HG02571 (cell line): ENCODE measurements at regions not wholly inside any gene's neighbourhood (a gene's known extent, or its start where the extent isn't known, plus 50 kb on each side); places are given as distances from the start of the nearest gene placed in this dataset.
"Not testable (repeated sequence)": the region's sequence is repeated elsewhere in the genome, so short reads cannot be mapped to it uniquely, and the experiment has no call there.

Source experiments
- ATAC-seq: cut with Tn5 transposase; IDR thresholded peaks from one replicate; pipeline ENCODE4 v1.9.1; 2021; ENCODE audit warnings: mild to moderate bottlenecking, moderate library complexity; ENCODE audit not compliant: unreplicated experiment

DNA sequence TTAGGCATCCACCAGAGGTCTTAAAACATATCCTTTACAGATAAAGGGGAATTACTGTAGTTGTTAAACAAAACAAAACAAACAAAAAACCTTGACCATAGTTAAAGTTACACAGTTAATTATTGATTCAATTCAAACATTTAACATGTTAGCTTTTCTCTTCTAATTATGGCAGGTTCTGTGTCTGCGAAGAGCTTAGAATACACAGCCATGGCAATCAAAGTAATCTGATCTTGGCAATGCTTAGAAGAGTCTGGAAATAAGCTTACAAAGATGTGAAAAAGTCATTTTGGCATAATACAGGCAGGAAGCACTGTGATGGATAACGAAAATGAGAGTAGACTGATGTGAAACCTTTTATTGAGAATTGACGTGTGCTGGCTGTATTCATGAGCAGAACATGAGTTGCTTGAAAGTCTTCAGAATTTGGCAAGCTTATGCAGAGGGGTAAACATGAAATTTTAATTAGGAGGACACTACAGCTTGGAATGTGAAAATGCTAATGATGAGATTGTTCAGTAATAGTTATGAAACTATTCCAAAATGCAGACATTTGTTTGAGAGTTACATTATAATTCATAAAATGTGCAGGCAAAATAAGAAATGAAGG, 629.6 kb downstream of the FSCB start:
- no peak for ATAC-seq

DNA sequence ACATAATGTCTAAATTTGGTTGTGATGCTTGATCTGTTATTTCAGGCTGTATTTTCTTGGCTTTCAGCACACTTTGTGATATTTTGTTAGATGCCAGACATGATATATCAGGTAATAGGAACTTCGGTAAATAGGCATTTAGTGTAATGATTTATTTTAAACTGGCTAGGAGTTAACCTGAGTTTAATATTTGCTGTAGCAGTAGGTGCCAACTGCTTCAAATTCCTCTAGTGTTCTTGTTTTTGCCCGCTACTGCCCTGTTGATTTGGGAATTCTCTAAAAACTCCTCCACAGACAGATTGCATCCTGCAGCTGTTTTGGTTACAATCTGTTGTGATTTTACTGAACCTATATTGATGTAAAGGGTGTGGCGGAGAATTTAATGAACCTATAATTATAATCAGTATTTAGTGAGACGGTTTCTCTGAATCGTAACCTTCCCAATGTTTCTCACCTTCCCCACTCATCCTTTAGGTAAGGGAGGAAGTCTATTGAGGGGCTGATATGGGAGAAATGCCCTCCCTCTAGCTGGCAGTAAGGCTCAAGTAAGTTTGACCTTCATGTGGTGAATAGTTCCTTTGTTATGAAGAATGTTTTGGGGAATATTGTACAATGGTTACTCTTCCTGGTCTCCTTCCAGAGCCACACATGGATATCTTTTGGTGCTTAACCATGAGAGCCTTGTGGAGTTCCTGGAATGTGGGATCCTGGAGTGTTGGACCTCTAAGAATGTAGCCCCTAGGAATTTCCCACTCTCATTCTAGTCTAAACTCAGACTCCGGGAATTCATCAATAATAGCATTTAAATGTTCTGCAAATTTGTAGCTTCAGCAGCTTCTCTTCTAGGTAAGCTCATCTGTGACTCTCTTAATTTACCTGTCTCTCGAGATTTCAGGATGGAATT, 634.1 kb downstream of the FSCB start:
- no peak for ATAC-seq

DNA sequence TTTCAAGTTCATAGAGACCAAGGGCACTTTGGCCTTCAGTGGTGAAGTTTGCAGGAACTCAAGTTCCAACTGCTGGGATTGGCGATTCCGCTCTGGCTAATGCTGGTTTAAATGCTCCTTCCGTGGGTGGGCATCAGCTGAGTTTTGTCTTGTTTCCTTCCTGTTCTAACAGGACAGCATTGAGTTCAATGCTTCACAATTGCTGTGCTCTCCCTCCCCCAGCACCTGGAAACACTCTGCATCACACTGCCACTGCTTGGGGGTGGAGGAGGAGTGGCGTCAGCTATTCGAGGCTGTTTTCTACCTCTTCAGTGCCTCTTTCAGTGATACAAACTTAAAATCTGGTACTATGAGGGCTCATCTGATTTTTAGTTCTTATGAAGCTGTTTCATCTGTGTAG, 634.9 kb downstream of the FSCB start:
- ATAC-seq: no peak

- no peak for ATAC-seq
Observed at GRCh38 chr14:43858981-43859380, 648.1 kb downstream of the FSCB start.

DNA sequence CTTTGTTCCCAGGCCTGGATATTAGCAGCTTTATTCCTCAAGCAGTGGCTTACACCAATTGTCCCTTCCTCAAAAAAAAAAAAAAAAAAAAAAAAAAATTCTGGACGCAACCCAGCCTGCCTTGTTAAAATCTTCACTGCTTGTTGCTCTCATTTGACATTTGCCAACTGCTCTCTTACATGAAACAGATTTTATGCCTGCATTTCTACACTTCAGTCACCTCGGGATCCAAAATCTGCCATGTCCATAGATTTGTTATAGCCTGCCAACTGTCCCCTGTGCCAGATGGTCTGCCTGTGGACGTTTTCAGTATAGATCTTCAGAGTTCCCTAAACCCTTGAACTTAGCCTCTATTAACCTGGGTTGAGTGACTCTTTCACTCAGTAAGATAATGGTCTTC, 651.5 kb downstream of the FSCB start:
- no peak for ATAC-seq

- no peak for ATAC-seq
Observed at GRCh38 chr14:43853541-43853940, 653.5 kb downstream of the FSCB start.

DNA sequence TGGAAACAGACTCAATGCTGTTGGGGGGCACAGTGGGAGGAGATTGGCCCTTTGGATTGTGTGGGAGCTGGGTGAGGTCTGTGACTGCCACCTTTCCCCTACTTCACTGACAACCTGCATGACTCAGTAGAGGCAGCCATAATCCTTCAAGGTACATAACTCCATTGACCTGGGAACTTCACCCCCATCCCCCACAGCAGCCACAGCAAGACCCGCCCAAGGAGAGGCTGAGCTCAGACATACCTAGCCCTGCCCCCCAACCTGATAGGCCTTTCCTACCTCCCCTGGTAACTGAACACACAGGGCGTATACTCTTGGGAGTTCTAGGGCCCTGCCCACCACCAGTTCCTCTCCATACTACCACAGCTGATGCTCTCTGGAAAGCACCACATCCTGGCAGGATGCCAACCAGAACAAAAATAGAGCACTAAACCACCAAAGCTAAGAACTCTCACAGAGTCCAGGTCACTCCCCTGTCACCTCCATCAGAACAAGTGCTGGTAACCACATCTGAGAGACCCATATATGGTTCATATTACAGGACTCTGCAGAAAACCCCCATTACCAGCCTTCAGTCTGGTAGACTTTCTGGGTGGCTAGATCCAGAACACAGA, 703.9 kb downstream of the FSCB start:
- ATAC-seq: no peak

DNA sequence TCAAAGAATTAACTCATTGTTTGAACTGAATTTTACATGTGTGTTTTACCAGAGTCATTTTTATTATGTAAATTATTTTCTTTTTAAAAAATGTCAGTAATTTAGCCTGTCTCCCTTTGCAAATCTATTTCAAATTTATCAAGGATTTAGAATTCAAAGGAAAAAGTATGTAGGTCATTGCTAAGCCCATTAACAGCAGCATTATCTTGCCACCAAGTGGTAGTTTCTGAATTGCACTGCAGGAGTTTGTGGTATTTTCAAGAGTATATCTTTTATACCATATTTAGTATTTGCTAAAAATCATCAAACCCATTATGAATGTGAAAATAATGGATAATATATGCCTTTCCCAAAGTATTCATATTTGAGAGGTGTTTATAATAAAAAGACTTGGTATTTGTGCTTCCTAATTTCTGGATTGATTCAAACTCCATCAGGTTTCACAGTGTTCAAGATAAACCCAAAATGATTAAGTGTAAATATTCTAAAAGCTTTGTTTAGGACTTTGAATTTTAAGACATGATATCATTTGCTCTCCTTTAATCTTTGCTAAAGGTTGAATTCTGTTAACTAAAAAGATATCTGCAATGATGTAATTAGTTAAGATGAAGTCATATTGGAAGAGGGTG, 711.4 kb downstream of the FSCB start:
- ATAC-seq: no peak

DNA sequence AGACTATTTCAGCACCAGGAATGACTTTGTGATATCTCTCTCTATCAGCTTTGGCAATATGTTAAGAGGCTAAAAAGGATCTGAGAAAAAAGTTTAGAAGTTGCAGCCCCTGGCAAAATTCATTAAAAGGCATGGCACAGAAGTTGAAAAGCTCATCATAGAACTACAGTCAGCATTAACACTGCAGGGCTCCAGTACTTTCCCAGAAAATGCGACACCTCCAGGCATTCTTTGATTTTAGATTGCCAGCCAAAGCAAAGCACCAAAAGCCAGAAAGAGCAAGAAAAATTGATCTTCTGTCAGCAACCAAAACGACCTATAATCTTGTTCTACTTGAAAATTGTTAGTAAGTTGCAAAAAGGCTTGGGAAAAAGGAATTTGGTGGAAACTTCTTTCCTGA, 713.5 kb downstream of the FSCB start:
- ATAC-seq: no peak

DNA sequence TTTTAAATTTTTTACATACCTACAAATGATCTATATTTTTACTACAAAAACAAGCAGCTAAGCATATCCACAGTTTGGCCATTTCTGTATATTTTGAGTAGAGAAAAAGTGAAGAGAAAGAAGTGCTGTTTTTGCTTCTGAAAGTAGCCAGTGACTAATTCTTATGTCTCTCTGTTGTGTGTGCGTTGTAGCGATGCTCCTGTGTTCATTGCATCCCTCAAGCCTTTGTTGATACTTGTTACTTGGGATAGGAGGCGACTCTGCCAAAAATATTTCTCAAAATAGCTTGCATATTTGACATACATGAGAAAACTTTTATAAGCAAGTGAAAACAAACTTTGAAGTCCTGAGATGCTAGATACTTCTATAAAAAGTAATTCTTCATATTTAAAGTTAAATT, 714.1 kb downstream of the FSCB start:
- no peak for ATAC-seq

DNA sequence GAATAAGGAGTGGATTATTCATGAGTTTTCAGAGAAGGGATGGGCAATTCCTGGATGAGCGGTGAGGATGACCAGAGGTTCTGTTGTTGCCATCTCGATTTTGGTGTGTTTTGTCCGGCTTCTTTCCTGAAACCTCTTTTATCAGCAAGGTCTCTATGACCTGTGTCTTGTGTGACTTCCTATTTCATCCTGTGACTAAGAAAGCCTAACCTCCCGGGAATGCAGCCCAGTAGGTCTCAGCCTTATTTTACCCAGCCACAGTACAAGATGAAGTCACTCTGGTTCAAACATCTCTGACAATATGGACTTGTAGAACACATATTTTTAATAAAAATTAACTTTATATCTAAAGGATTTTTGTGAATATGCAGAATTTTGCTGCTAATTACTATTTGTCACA, 716.4 kb downstream of the FSCB start:
- no peak for ATAC-seq

DNA sequence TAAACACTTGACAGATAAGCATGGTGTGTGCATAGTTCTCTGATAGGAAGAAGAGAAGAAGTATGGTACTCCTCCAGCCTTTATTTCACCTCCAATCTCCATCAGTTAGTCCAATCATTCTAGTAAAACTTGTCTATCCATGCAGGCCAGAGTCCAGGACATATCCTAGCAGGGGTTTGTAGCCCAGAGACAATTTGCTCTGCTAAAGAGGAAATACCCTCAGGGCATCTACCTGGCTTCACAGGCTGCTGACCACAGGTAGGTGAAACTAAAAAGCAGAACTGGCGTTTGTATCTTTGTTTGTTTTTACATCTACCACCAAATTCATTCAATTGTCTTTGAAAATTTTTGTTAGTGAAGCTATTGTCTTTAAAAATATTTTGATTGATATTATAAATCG, 717.6 kb downstream of the FSCB start:
- ATAC-seq: no peak

DNA sequence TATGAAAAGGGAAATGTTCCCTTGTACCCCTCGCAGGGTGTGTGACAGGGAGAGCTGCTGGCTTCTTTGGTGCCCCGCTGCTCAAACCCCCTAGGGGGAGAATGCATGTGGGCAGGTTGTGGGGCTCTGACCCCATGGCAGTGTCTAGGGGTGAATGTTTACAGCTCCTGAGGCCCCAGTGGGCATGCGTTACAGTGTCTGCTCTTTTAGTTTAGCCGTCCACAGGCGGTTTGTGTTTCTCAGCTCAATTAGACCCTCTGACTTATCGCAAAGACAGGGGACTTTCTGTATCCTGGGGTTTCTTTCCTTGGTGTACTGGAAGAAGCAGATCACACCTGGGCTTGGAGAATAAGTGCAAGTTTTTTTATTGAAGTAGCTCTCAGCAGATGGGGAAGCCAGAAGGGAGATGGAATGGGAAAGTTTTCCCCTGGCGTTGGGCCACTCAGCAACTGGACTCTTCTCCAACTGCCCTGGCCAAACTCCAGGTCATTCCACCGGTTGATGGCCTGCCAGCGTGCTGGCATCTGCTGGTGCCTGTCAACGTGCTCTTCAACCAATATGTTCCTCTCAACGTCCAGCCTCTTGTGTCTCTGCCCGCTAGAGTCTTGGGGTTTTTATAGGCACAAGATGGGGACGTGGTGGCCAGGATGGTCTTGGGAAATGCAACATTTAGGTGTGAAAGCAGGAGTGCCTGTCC, 720.9 kb downstream of the FSCB start:
- ATAC-seq: no peak

DNA sequence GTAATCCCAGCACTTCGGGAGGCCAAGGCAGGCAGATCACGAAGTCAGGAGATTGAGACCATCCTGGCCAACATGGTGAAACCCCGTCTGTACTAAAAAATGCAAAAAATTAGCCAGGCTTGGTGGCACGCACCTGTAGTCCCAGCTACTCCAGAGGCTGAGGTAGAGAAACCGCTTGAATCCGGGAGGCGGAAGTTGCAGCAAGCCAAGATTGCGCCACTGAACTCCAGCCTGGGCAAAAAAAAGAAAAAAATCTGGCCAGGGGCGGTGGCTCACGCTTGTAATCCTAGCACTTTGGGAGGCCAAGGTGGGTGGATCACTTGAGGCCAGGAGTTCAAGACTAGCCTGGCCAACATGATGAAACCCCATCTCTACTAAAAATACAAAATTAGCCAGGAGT, 722.7 kb downstream of the FSCB start:
- not testable (repeated sequence) for ATAC-seq

- ATAC-seq: no peak
Observed at GRCh38 chr14:43778937-43779639, 728.0 kb downstream of the FSCB start.

- ATAC-seq: no peak
Observed at GRCh38 chr14:43778570-43778936, 728.5 kb downstream of the FSCB start.

GRCh38 chr14:43765474-43765873, 741.6 kb downstream of the FSCB start:
- no peak for ATAC-seq

DNA sequence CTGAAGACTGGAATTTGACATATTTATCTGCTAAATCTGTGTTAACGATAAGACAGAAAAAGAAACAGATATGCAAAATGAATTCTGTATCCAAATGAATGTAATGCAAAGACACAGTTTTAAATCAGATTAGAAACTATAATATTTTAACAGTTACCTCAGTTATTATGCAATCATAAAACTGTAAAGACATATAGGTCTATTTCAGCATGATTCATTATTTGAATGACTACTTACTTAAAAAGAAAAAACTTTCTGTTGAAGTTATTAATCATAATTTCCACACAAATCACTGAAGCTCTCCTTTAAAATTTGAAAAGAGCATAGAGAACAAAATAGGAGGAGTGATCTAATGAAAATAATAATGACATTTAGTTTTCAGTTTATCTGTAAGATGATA, 742.6 kb downstream of the FSCB start:
- no peak for ATAC-seq

DNA sequence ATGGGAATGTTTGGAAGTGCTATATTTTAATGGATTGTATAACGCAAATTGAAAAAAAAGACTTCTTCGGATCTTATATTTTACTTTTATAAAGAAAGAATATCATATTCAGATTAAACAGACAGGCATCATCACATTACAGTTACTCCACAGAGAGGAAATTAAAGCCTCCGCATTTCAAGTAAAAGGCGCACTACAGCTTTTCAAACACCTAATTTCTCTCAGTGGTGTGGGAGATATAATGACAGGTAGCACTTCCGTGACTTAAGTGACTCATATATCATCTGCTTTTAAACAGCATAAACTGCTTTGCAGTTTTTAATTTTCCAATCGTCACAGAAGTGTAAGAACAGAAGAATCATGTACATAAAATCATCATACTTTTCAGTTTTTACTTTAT, 751.4 kb downstream of the FSCB start:
- ATAC-seq: no peak

DNA sequence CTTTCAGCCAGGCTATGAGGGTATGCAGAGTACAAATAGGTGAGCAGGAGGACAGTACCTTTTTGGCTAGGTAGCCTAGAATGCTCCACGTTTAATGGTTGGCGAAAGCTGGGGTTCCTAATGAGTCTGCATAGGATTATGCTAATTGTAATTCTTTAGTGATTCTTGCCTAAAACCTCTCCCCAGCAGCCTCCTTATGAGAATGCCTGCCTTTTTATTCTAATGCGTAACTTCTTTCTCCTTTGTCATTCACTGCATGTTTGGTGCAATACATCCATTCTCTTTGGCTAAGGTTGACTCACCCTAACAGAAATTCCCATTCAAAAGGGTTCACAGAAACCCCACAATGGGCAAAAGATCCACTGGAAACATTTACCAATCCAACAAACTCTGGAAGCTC, 752.2 kb downstream of the FSCB start:
- no peak for ATAC-seq

DNA sequence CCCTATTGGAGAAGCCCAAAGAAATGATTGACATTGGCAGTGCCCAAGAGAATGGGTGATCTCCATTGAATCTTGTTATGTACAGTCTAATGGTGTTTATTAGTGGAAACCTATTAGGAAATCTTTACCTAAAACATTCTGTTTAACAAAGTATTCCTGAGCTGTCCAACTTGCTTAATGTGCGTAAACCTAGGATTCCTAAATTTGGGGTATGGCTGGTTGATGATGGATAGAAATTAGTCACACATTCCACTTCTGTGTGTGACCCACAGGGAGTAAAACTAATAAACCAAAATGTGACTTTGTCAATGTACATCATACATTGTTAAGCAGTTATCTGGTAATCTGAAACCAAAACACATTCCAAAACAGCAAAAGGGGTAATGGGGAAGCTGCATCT, 761.3 kb downstream of the FSCB start:
- ATAC-seq: no peak
